Mesodermal cell (in vitro differentiated cells): ENCODE measurements at regions not wholly inside any gene's neighbourhood (a gene's known extent, or its start where the extent isn't known, plus 50 kb on each side); places are given as distances from the start of the nearest gene placed in this dataset.

Source experiments
- H3K27ac ChIP-seq: 2 replicates; pipeline ENCODE4 v1.7.0; 2013; ENCODE audit warnings: mild to moderate bottlenecking, low read depth, low read length, moderate library complexity; ENCODE audit not compliant: severe bottlenecking
- H3K36me3 ChIP-seq: 2 replicates; pipeline ENCODE4 v1.7.1; 2013; ENCODE audit warnings: mild to moderate bottlenecking, low read length, moderate library complexity; ENCODE audit not compliant: control insufficient read depth, insufficient read depth
- H3K4me1 ChIP-seq: one replicate; pipeline ENCODE4 v1.7.1; 2013; ENCODE audit warnings: mild to moderate bottlenecking, low read length; ENCODE audit not compliant: insufficient read depth, control insufficient read depth, poor library complexity, severe bottlenecking
- H3K4me3 ChIP-seq: 2 replicates; pipeline ENCODE4 v1.7.0; 2013; ENCODE audit warnings: low read length, control low read depth, mild to moderate bottlenecking; ENCODE audit not compliant: insufficient read depth, poor library complexity, severe bottlenecking; ENCODE audit errors: extremely low read depth
- H3K9me3 ChIP-seq: 2 replicates; pipeline ENCODE4 v1.7.1; 2013; ENCODE audit warnings: mild to moderate bottlenecking, low read length, moderate library complexity; ENCODE audit not compliant: control insufficient read depth
- WGBS, 2 experiments: methylation state at CpG; one replicate each; pipeline ENCODE4 v1.1.5; 2013; ENCODE audit warnings: missing lambda C conversion rate in 2 of 2; ENCODE audit not compliant: insufficient coverage in 2 of 2; 5-methylcytosine and 5-hydroxymethylcytosine counted together

- no peak overlapping the region for H3K4me3 ChIP-seq
- H3K9me3 ChIP-seq: no peaks in the 10 kb centered on the region
- H3K4me1 ChIP-seq: no peaks in the 10 kb centered on the region
- no peaks in the 10 kb centered on the region for H3K36me3 ChIP-seq
- 80 to 92% methylated on average over 1 to 3 of the region's 5 CpGs for WGBS, 2 experiments
- no peak overlapping the region for H3K27ac ChIP-seq
These were observed 188.7 kb upstream of the ITGA1 start for GRCh38 chr5:52598968-52599367.

DNA sequence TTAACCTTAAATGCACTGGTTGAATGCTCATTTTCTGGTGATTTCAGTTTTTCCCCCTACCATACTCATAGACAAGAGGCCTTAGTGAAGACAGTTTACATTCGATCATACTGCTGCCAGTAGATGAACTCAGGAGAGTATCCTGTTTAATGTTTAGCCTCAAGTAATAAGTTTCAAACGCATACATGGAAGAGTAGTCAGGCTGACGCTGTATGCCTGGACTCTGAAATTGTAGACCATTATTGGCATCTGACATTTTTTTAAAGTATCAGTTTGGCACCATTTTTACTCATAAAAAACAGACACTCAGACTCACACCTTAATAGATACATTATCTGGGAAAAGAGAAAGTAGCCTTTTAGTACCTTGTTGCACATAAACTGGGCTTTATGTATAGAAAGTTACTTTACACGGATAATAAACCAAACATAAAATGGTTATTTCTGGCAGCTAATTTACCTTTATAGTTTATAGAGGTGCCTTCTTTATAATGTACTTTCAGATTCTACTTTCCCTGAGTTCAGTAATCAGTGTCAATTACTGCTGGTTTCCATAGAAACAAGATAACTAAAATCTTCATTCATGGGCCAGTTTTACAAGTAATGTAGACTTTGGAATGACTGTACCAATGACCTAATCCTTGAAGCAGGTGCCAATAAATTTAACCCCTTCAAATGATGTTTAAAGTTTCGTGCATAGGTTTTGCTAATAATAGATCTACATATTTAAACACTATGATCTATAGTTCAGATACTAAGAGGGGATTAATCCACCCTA lies 183.8 kb upstream of the ITGA1 start:
- H3K4me1 ChIP-seq: no peaks in the 10 kb centered on the region
- no peaks in the 10 kb centered on the region for H3K9me3 ChIP-seq
- H3K36me3 ChIP-seq: no peaks in the 10 kb centered on the region
- 89% methylated on average over 3 of the region's 5 CpGs; no CpG with 5 or more reads in 1 of the 2 experiments for WGBS, 2 experiments
- H3K4me3 ChIP-seq: no peak overlapping the region
- H3K27ac ChIP-seq: no peak overlapping the region

GRCh38 chr5:52605317-52606313 lies 182.1 kb upstream of the ITGA1 start:
- H3K27ac ChIP-seq: no peak overlapping the region
- WGBS, 2 experiments: 75 to 90% methylated on average over 2 of the region's 6 CpGs

DNA sequence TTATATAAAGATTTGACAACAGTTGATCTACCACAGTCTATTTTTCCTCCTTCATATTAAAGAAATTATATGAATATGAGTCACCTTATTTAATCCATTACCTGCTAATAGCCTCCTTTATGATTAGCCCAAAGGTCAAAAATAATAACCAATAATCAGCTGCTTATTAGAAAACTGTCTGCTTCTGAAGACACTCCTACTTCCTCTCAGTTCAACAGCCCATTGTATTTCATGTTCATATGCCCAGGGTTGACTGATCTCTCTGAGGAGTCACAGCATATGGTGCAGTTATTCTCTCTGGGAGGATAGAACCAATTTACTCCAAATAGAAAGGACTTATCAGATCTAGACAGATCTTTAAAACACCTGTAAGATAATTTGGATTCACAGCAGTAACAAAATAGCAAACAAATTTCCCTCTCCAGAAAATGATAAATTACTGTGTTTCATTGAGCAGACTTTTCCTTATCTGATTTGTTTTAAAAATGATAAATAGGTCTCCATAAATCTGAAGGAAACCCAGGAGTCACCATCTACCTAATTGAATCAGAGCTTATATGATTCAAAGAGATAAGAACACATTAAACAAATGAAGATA lies 180.4 kb upstream of the ITGA1 start:
- Histone ChIP-seq H3K27ac (no peak overlapping the region), H3K4me3 (no peak overlapping the region), H3K9me3 (no peaks in the 10 kb centered on the region), H3K36me3 (no peaks in the 10 kb centered on the region), H3K4me1 (no peaks in the 10 kb centered on the region)

More at GRCh38 chr5:52605317-52606313, 182.1 kb upstream of the ITGA1 start:
- H3K4me3 ChIP-seq: no peak overlapping the region
- no peaks in the 10 kb centered on the region for H3K4me1 ChIP-seq
- H3K36me3 ChIP-seq: no peaks in the 10 kb centered on the region
- no peaks in the 10 kb centered on the region for H3K9me3 ChIP-seq

- H3K4me1 ChIP-seq: no peaks in the 10 kb centered on the region
- H3K36me3 ChIP-seq: no peaks in the 10 kb centered on the region
- 100% methylated on average over 2 of the region's 3 CpGs; no CpG with 5 or more reads in 1 of the 2 experiments for whole genome bisulfite sequencing, 2 experiments
- no peak overlapping the region for H3K27ac ChIP-seq
- H3K9me3 ChIP-seq: no peaks in the 10 kb centered on the region
- H3K4me3 ChIP-seq: no peak overlapping the region
These were observed 167.4 kb upstream of the ITGA1 start for GRCh38 chr5:52620315-52620714.

DNA sequence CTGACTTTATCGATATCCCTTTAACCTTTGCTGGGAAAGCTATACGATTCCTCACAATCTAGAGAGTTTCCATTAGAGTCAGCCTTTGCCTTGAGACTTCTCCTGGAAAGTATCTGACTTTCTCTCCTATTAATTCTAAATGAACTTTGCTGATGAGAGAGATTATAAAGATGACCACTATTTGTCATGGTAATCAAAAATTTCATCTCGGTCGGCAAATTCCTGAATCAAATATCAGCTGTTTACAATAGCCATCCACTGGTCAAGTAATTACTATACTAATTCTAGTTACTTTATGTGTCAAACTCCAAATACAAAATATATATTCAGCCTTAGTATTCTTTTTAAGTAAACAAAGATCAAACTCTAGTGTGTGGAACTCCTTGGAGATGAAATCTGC lies 164.4 kb upstream of the ITGA1 start:
- H3K4me3 ChIP-seq: no peak overlapping the region
- H3K4me1 ChIP-seq: no peaks in the 10 kb centered on the region
- no peaks in the 10 kb centered on the region for H3K36me3 ChIP-seq
- no peak overlapping the region for H3K27ac ChIP-seq
- no CpG with 5 or more reads among the region's 4 CpGs for WGBS, 2 experiments
- no peaks in the 10 kb centered on the region for H3K9me3 ChIP-seq

- 88% methylated on average over 2 of the region's 3 CpGs for WGBS, 2 experiments
These were observed 163.4 kb upstream of the ITGA1 start for GRCh38 chr5:52624291-52624690.

DNA sequence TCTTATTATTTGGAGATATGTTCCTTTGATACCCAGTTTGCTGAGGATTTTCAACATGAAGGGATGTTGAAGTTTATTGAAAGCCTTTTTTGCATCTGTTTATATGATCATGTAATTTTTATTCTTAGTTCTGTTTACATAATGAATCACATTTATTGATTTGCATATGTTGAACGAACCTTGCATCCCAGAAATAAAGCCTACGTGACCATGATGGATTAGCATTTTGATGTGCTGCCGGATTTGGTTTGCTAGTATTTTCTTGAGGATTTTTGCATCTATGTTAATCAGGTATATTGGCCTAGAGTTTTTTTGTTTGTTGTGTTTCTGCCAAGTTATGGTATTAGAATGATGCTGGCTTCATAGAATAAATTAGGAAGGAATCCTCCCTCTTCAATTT lies 161.4 kb upstream of the ITGA1 start:
- H3K9me3 ChIP-seq: no peaks in the 10 kb centered on the region
- no peaks in the 10 kb centered on the region for H3K36me3 ChIP-seq
- H3K27ac ChIP-seq: no peak overlapping the region
- H3K4me1 ChIP-seq: no peaks in the 10 kb centered on the region
- WGBS, 2 experiments: 87 to 93% methylated on average over 3 of the region's 3 CpGs
- no peak overlapping the region for H3K4me3 ChIP-seq

More at GRCh38 chr5:52624291-52624690, 163.4 kb upstream of the ITGA1 start:
- no peaks in the 10 kb centered on the region for H3K4me1 ChIP-seq
- H3K36me3 ChIP-seq: no peaks in the 10 kb centered on the region
- H3K4me3 ChIP-seq: no peak overlapping the region
- H3K27ac ChIP-seq: no peak overlapping the region
- no peaks in the 10 kb centered on the region for H3K9me3 ChIP-seq

GRCh38 chr5:52627740-52628139 lies 160.0 kb upstream of the ITGA1 start:
- Histone ChIP-seq H3K36me3 (no peaks in the 10 kb centered on the region), H3K9me3 (no peaks in the 10 kb centered on the region), H3K27ac (no peak overlapping the region), H3K4me1 (no peaks in the 10 kb centered on the region), H3K4me3 (no peak overlapping the region)
- no CpG with 5 or more reads among the region's 1 CpG for WGBS, 2 experiments

DNA sequence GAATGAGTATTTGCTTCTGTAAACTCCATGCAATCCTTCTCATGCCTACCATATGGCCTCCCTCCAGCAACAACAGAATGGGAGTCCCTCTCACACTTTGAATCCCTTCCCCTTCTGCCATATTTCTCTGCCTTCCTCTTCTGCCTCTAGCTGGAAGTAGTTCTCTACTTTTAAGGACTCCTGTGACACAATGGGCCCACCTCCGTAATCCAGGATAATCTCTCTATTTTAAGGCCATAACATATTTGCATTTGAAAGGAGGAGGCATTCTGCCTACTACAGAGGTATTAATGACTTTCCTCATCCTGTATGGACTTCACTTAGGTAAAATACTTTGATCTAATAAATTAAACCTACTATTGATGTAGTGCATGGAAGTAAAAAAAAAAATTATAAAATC lies 155.4 kb upstream of the ITGA1 start:
- no peak overlapping the region for H3K27ac ChIP-seq
- H3K4me3 ChIP-seq: no peak overlapping the region
- WGBS, 2 experiments: no CpG with 5 or more reads among the region's 1 CpG
- no peaks in the 10 kb centered on the region for H3K4me1 ChIP-seq
- H3K36me3 ChIP-seq: no peaks in the 10 kb centered on the region
- no peaks in the 10 kb centered on the region for H3K9me3 ChIP-seq
